ENCODE measurements at regions not wholly inside any gene's neighbourhood (a gene's known extent, or its start where the extent isn't known, plus 50 kb on each side); places are given as distances from the start of the nearest gene placed in this dataset.

GRCh38 chrX:69554321-69554947, 50.3 kb downstream of the NALF2 start:
- no peak for DNase-seq (ENCODE audit: low read depth)
- no peak overlapping the region for H3K4me3 ChIP-seq (ENCODE audit: low read depth, low read length)
- no peak for TF ChIP-seq POLR2A (IDR thresholded peaks at IDR 0.05; ENCODE audit: extremely low read depth, insufficient read length)
- TF ChIP-seq MYC (IDR thresholded peaks at IDR 0.05; ENCODE audit: low read depth, low read length), result no peak
- no peak for TF ChIP-seq CTCF (IDR thresholded peaks at IDR 0.05; ENCODE audit: low read depth, low read length)
- no peak for TF ChIP-seq MAX (IDR thresholded peaks at IDR 0.05; ENCODE audit: low read depth, low read length)

- H3K4me3 ChIP-seq (ENCODE audit: low read depth, low read length), result no peak overlapping the region
These were observed 51.4 kb downstream of the NALF2 start for GRCh38 chrX:69555481-69556041.

GRCh38 chrX:69556060-69557011, 52.2 kb downstream of the NALF2 start:
- DNase-seq (ENCODE audit: low read depth), result peak; percentile 52
- no peak overlapping the region for H3K4me3 ChIP-seq (ENCODE audit: low read depth, low read length)
- TF ChIP-seq CTCF (IDR thresholded peaks at IDR 0.05; ENCODE audit: low read depth, low read length) (no peak), MYC (IDR thresholded peaks at IDR 0.05; ENCODE audit: low read depth, low read length) (no peak), MAX (IDR thresholded peaks at IDR 0.05; ENCODE audit: low read depth, low read length) (no peak), POLR2A (IDR thresholded peaks at IDR 0.05; ENCODE audit: extremely low read depth, insufficient read length) (no peak)

More at GRCh38 chrX:69555481-69556041, 51.4 kb downstream of the NALF2 start:
- TF ChIP-seq MAX (IDR thresholded peaks at IDR 0.05; ENCODE audit: low read depth, low read length) (no peak), MYC (IDR thresholded peaks at IDR 0.05; ENCODE audit: low read depth, low read length) (no peak), CTCF (IDR thresholded peaks at IDR 0.05; ENCODE audit: low read depth, low read length) (no peak), POLR2A (IDR thresholded peaks at IDR 0.05; ENCODE audit: extremely low read depth, insufficient read length) (no peak)
- no peak for DNase-seq (ENCODE audit: low read depth)

- no peak overlapping the region for H3K4me3 ChIP-seq (ENCODE audit: low read depth, low read length)
- TF ChIP-seq MAX (IDR thresholded peaks at IDR 0.05; ENCODE audit: low read depth, low read length), result no peak
- TF ChIP-seq POLR2A (IDR thresholded peaks at IDR 0.05; ENCODE audit: extremely low read depth, insufficient read length), result no peak
- TF ChIP-seq MYC (IDR thresholded peaks at IDR 0.05; ENCODE audit: low read depth, low read length), result no peak
- no peak for TF ChIP-seq CTCF (IDR thresholded peaks at IDR 0.05; ENCODE audit: low read depth, low read length)
- DNase-seq (ENCODE audit: low read depth), result no peak
These were observed 52.9 kb upstream of the EDA start for GRCh38 chrX:69562904-69563578.

- no peak for TF ChIP-seq POLR2A (IDR thresholded peaks at IDR 0.05; ENCODE audit: extremely low read depth, insufficient read length)
- TF ChIP-seq MYC (IDR thresholded peaks at IDR 0.05; ENCODE audit: low read depth, low read length), result no peak
- no peak for TF ChIP-seq CTCF (IDR thresholded peaks at IDR 0.05; ENCODE audit: low read depth, low read length)
- TF ChIP-seq MAX (IDR thresholded peaks at IDR 0.05; ENCODE audit: low read depth, low read length), result no peak
- H3K4me3 ChIP-seq (ENCODE audit: low read depth, low read length), result no peak overlapping the region
- DNase-seq (ENCODE audit: low read depth), result no peak
These were observed 51.2 kb upstream of the EDA start for GRCh38 chrX:69564665-69565064.

Measured in NB4 (cell line).